ENCODE measurements at regions not wholly inside any gene's neighbourhood (a gene's known extent, or its start where the extent isn't known, plus 50 kb on each side); places are given as distances from the start of the nearest gene placed in this dataset.
A peak's percentile ranks its signal among the peaks of the same experiment; 100 is the strongest.

GRCh38 chr14:44287858-44288257 lies 219.2 kb downstream of the FSCB start:
- peak; percentile 21 for DNase-seq

GRCh38 chr14:44286201-44286600 lies 220.9 kb downstream of the FSCB start:
- DNase-seq, result no peak

GRCh38 chr14:44283836-44284235 lies 223.2 kb downstream of the FSCB start:
- no peak for DNase-seq

GRCh38 chr14:44279357-44279756 lies 227.7 kb downstream of the FSCB start:
- DNase-seq, result no peak

GRCh38 chr14:44271637-44272036 lies 235.4 kb downstream of the FSCB start:
- no peak for DNase-seq

- no peak for DNase-seq
Observed at GRCh38 chr14:44271006-44271405, 236.1 kb downstream of the FSCB start.

GRCh38 chr14:44265246-44265645 lies 241.8 kb downstream of the FSCB start:
- DNase-seq, result no peak

- no peak for DNase-seq
Observed at GRCh38 chr14:44215660-44216059, 291.4 kb downstream of the FSCB start.

GRCh38 chr14:44211718-44212117 lies 295.4 kb downstream of the FSCB start:
- DNase-seq, result peak; percentile 83

- no peak for DNase-seq
Observed at GRCh38 chr14:44204061-44204835, 302.8 kb downstream of the FSCB start.

- DNase-seq, result no peak
Observed at GRCh38 chr14:44180975-44181374, 326.1 kb downstream of the FSCB start.

- peak; percentile 4 for DNase-seq
Observed at GRCh38 chr14:44170556-44170955, 336.5 kb downstream of the FSCB start.

GRCh38 chr14:44170101-44170500 lies 337.0 kb downstream of the FSCB start:
- DNase-seq, result peak; percentile 53

GRCh38 chr14:44168566-44168965 lies 338.5 kb downstream of the FSCB start:
- DNase-seq, result no peak

GRCh38 chr14:44166611-44167010 lies 340.5 kb downstream of the FSCB start:
- no peak for DNase-seq

GRCh38 chr14:44165936-44166335 lies 341.1 kb downstream of the FSCB start:
- no peak for DNase-seq

- no peak for DNase-seq
Observed at GRCh38 chr14:44165286-44165685, 341.8 kb downstream of the FSCB start.

GRCh38 chr14:44163946-44164345 lies 343.1 kb downstream of the FSCB start:
- peak; percentile 19 for DNase-seq

- peak; percentile 21 for DNase-seq
Observed at GRCh38 chr14:44162197-44162596, 344.9 kb downstream of the FSCB start.

- DNase-seq, result no peak
Observed at GRCh38 chr14:44154874-44155273, 352.2 kb downstream of the FSCB start.

GRCh38 chr14:44154446-44154845 lies 352.6 kb downstream of the FSCB start:
- DNase-seq, result no peak

- peak; percentile 17 for DNase-seq
Observed at GRCh38 chr14:44151130-44151820, 355.8 kb downstream of the FSCB start.

- peak; percentile 28 for DNase-seq
Observed at GRCh38 chr14:44149597-44149996, 357.5 kb downstream of the FSCB start.

GRCh38 chr14:44142006-44142405 lies 365.1 kb downstream of the FSCB start:
- no peak for DNase-seq

- DNase-seq, result no peak
Observed at GRCh38 chr14:44135972-44136371, 371.1 kb downstream of the FSCB start.

All from MV-4-11 (cell line).